Keratinocyte (primary cell): ENCODE measurements at regions not wholly inside any gene's neighbourhood (a gene's known extent, or its start where the extent isn't known, plus 50 kb on each side); places are given as distances from the start of the nearest gene placed in this dataset.

ENCODE experiments used
- CTCF ChIP-seq, 3 experiments: IDR thresholded peaks in 1 of 3; conservative IDR thresholded peaks in 1 of 3; optimal IDR thresholded peaks in 1 of 3; 2 replicates in 2 of 3; 3 replicates in 1 of 3; pipeline versions ENCODE3 to v1.5.1; 2011; ENCODE audit warnings: low read length in 3 of 3, mild to moderate bottlenecking in 3 of 3, moderate library complexity in 2 of 3, control low read depth in 1 of 3, inconsistent platforms in 1 of 3; ENCODE audit not compliant: insufficient read depth in 2 of 3; ENCODE audit errors: extremely low read depth in 1 of 3
- EZH2 ChIP-seq: IDR thresholded peaks from one replicate; pipeline ENCODE4 v1.6.1; 2012; ENCODE audit warnings: inconsistent platforms, mild to moderate bottlenecking, low read length, moderate library complexity

GRCh38 chr2:196307775-196308305 lies 136.5 kb upstream of the STK17B start:
- TF ChIP-seq CTCF (optimal IDR thresholded peaks at IDR 0.05 in 1 of 3, IDR thresholded peaks at IDR 0.05 in 1 of 3, conservative IDR thresholded peaks at IDR 0.05 in 1 of 3; ENCODE audit: extremely low read depth in 1 of 3, insufficient read depth in 2 of 3, low read length in 3 of 3) (no peak), EZH2 (no peak)
